Esophagus muscularis mucosa (tissue), 4 donors: ENCODE measurements at regions not wholly inside any gene's neighbourhood (a gene's known extent, or its start where the extent isn't known, plus 50 kb on each side); places are given as distances from the start of the nearest gene placed in this dataset.
A peak's percentile ranks its signal among the peaks of the same experiment; 100 is the strongest.

Source experiments
- DNase-seq: peaks from one replicate; pipeline ENCODE4 v3.0.0-alpha.2; 2017; ENCODE audit errors: extremely low spot score
- H3K27ac ChIP-seq, 4 donors: fragments of 200-600 bp; sonication (generic); replicated peaks in 1 of 4; 1 replicate in 3 of 4; 2 replicates in 1 of 4; pipeline ENCODE4 v1.5.1; 2016 to 2019; ENCODE audit warnings: mild to moderate bottlenecking in 1 of 4
- H3K27me3 ChIP-seq, 4 donors: fragments of 200-600 bp; sonication (generic); one replicate each; pipeline versions ENCODE4 v1.5.1 to v1.6.0; 2016 to 2019
- H3K36me3 ChIP-seq, 4 donors: fragments of 200-600 bp; sonication (generic); one replicate each; pipeline ENCODE4 v1.5.1; 2016 to 2019
- H3K4me1 ChIP-seq, 4 donors: fragments of 200-600 bp; sonication (generic); one replicate each; pipeline ENCODE4 v1.5.1; 2016 to 2019
- H3K4me3 ChIP-seq, 4 donors: fragments of 200-600 bp; sonication (generic); 1 replicate in 2 of 4; 2 replicates in 2 of 4; pipeline ENCODE4 v1.5.1; 2016 to 2019; ENCODE audit warnings: mild to moderate bottlenecking in 4 of 4, moderate library complexity in 1 of 4
- H3K9me3 ChIP-seq, 4 donors: fragments of 200-600 bp; sonication (generic); 1 replicate in 3 of 4; 2 replicates in 1 of 4; pipeline ENCODE4 v1.5.1; 2016 to 2019
- CTCF ChIP-seq, 3 experiments: fragments of 200-600 bp in 2 of 3; fragments of 450-650 bp in 1 of 3; sonication (generic) in 2 of 3; IDR thresholded peaks; one replicate each; pipeline ENCODE4 v1.5.1; 2017 to 2019; ENCODE audit warnings: antibody characterized with exemption in 3 of 3, mild to moderate bottlenecking in 2 of 3, moderate library complexity in 1 of 3
- EP300 ChIP-seq: sonication (generic); formaldehyde crosslinking; IDR thresholded peaks from one replicate; pipeline ENCODE4 v1.6.1; 2017; ENCODE audit warnings: antibody characterized with exemption
- POLR2A ChIP-seq: fragments of 450-650 bp; IDR thresholded peaks from one replicate; pipeline ENCODE4 v1.6.1; 2017; ENCODE audit warnings: antibody characterized with exemption, moderate library complexity, mild to moderate bottlenecking, low read depth
- POLR2AphosphoS5 ChIP-seq, 2 donors: sonication (generic); formaldehyde crosslinking; IDR thresholded peaks; one replicate each; pipeline ENCODE4 v1.6.1; 2017; ENCODE audit warnings: antibody characterized with exemption in 2 of 2
- WGBS: methylation state at CpG from one replicate; pipeline ENCODE4 v1.1.5; 2018; 5-methylcytosine and 5-hydroxymethylcytosine counted together
- intact Hi-C: fragments of 100-400 bp; cut with DNase I; formaldehyde crosslinking; loops from one replicate; pipeline ENCODE4 v1.15.1; 2023

GRCh38 chr2:11938196-11938595, 191.8 kb downstream of the LPIN1 start:
- TF ChIP-seq POLR2AphosphoS5 (IDR thresholded peaks at IDR 0.05) (peak in 1 of 2 donors; percentile 18), POLR2A (no peak)
- H3K27ac ChIP-seq = no peak overlapping the region
- intact Hi-C loops = no loop called here

GRCh38 chr2:11939523-11939922, 193.1 kb downstream of the LPIN1 start:
- Histone ChIP-seq H3K4me1 (no peaks in the 10 kb centered on the region), H3K4me3 (no peak overlapping the region), H3K9me3 (no peaks in the 10 kb centered on the region), H3K27ac (no peak overlapping the region), H3K36me3 (no peaks in the 10 kb centered on the region), H3K27me3 (no peaks in the 10 kb centered on the region)
- 91% methylated on average over 2 of the region's 2 CpGs for WGBS
- DNase-seq = no peak
- no peak for TF ChIP-seq EP300
- TF ChIP-seq POLR2A = no peak
- no peak for TF ChIP-seq POLR2AphosphoS5 (IDR thresholded peaks at IDR 0.05)
- TF ChIP-seq CTCF (IDR thresholded peaks at IDR 0.05) = no peak
- intact Hi-C loops = no loop called here

More at GRCh38 chr2:11938196-11938595, 191.8 kb downstream of the LPIN1 start:
- WGBS = 83% methylated on average over 11 of the region's 11 CpGs
- Histone ChIP-seq H3K36me3 (no peaks in the 10 kb centered on the region), H3K9me3 (no peaks in the 10 kb centered on the region), H3K4me1 (no peaks in the 10 kb centered on the region), H3K4me3 (no peak overlapping the region), H3K27me3 (no peaks in the 10 kb centered on the region)
- DNase-seq = peak; percentile 91

GRCh38 chr2:11940121-11940743, 193.8 kb downstream of the LPIN1 start:
- H3K27ac ChIP-seq = no peak overlapping the region
- H3K9me3 ChIP-seq = no peaks in the 10 kb centered on the region
- TF ChIP-seq POLR2AphosphoS5 (IDR thresholded peaks at IDR 0.05) (no peak), POLR2A (no peak)
- DNase-seq = no peak
- no peaks in the 10 kb centered on the region for H3K27me3 ChIP-seq
- no peaks in the 10 kb centered on the region for H3K4me1 ChIP-seq
- WGBS = 88% methylated on average over 3 of the region's 3 CpGs
- intact Hi-C loops = no loop called here
- no peaks in the 10 kb centered on the region for H3K36me3 ChIP-seq
- no peak overlapping the region for H3K4me3 ChIP-seq

- Histone ChIP-seq H3K27me3 (no peaks in the 10 kb centered on the region), H3K4me1 (no peaks in the 10 kb centered on the region), H3K9me3 (no peaks in the 10 kb centered on the region), H3K27ac (no peak overlapping the region), H3K36me3 (no peaks in the 10 kb centered on the region), H3K4me3 (no peak overlapping the region)
- no peak for DNase-seq
- intact Hi-C loops = no loop called here
- TF ChIP-seq POLR2A = no peak
- TF ChIP-seq POLR2AphosphoS5 (IDR thresholded peaks at IDR 0.05) = no peak
- TF ChIP-seq EP300 = no peak
- TF ChIP-seq CTCF (IDR thresholded peaks at IDR 0.05) = no peak
- WGBS = 97% methylated on average over 4 of the region's 4 CpGs
Measured at GRCh38 chr2:11940799-11941198, 194.4 kb downstream of the LPIN1 start.

GRCh38 chr2:11941201-11942177, 195.1 kb downstream of the LPIN1 start:
- H3K9me3 ChIP-seq = no peaks in the 10 kb centered on the region
- 85% methylated on average over 17 of the region's 17 CpGs for WGBS
- no peak overlapping the region for H3K27ac ChIP-seq
- intact Hi-C loops = no loop called here
- no peak overlapping the region for H3K4me3 ChIP-seq
- DNase-seq = no peak
- H3K36me3 ChIP-seq = no peaks in the 10 kb centered on the region
- H3K27me3 ChIP-seq = no peaks in the 10 kb centered on the region
- H3K4me1 ChIP-seq = no peaks in the 10 kb centered on the region
- TF ChIP-seq POLR2A = no peak
- no peak for TF ChIP-seq POLR2AphosphoS5 (IDR thresholded peaks at IDR 0.05)
- no peak for TF ChIP-seq EP300
- no peak for TF ChIP-seq CTCF (IDR thresholded peaks at IDR 0.05)
